Neural cell (in vitro differentiated cells): ENCODE measurements at regions not wholly inside any gene's neighbourhood (a gene's known extent, or its start where the extent isn't known, plus 50 kb on each side); places are given as distances from the start of the nearest gene placed in this dataset.

ENCODE experiments used
- H2AFZ ChIP-seq: fragments of 200-600, 300-800 bp; sonication (generic), shearing (Covaris generic); 2 replicates; pipeline ENCODE4 v1.6.0; 2014; ENCODE audit warnings: low read depth, mild to moderate bottlenecking, antibody characterized with exemption, low read length, moderate library complexity
- H3F3A ChIP-seq: fragments of 200-600 bp; shearing (Covaris generic); 2 replicates; pipeline ENCODE4 v1.6.1; 2016; ENCODE audit warnings: mild to moderate bottlenecking, moderate library complexity, mixed read lengths, antibody characterized with exemption, low read length; ENCODE audit not compliant: insufficient read depth, poor library complexity, severe bottlenecking
- H3K27ac ChIP-seq: fragments of 200-600, 300-800 bp; sonication (generic), shearing (Covaris generic); 2 replicates; pipeline ENCODE4 v1.5.1; 2014; ENCODE audit warnings: mild to moderate bottlenecking, low read length, moderate library complexity
- H3K27me3 ChIP-seq: fragments of 300-800, 200-600 bp; sonication (generic), shearing (Covaris generic); 2 replicates; pipeline ENCODE4 v1.6.0; 2014; ENCODE audit warnings: mild to moderate bottlenecking, low read depth, low read length, moderate library complexity; ENCODE audit not compliant: insufficient read depth
- H3K36me3 ChIP-seq: fragments of 300-800, 200-600 bp; sonication (generic), shearing (Covaris generic); 2 replicates; pipeline ENCODE4 v1.5.1; 2014; ENCODE audit warnings: mild to moderate bottlenecking, antibody characterized with exemption, low read length, moderate library complexity; ENCODE audit not compliant: insufficient read depth
- H3K4me2 ChIP-seq: fragments of 300-800, 200-600 bp; sonication (generic), shearing (Covaris generic); 2 replicates; pipeline ENCODE4 v1.6.0; 2014; ENCODE audit warnings: mild to moderate bottlenecking, low read length
- H3K4me3 ChIP-seq: fragments of 300-800, 200-600 bp; sonication (generic), shearing (Covaris generic); 2 replicates; pipeline ENCODE4 v1.5.1; 2014; ENCODE audit warnings: mild to moderate bottlenecking, low read length, moderate library complexity
- H3K79me2 ChIP-seq: fragments of 200-600 bp; shearing (Covaris generic); replicated peaks from 2 replicates; pipeline ENCODE4 v1.6.0; 2014; ENCODE audit warnings: mild to moderate bottlenecking, low read length, moderate library complexity; ENCODE audit not compliant: insufficient read depth
- H3K9ac ChIP-seq: fragments of 300-800, 200-600 bp; sonication (generic), shearing (Covaris generic); 2 replicates; pipeline ENCODE4 v1.6.1; 2016; ENCODE audit warnings: mild to moderate bottlenecking, low read length, mixed read lengths
- H3K9me2 ChIP-seq: fragments of 200-600 bp; shearing (Covaris generic); 2 replicates; pipeline ENCODE4 v1.6.1; 2016; ENCODE audit warnings: mild to moderate bottlenecking, low read length, mixed read lengths; ENCODE audit not compliant: insufficient read depth
- H3K9me3 ChIP-seq: fragments of 200-600, 300-800 bp; sonication (generic), shearing (Covaris generic); 2 replicates; pipeline ENCODE4 v1.6.1; 2016; ENCODE audit warnings: mild to moderate bottlenecking, mixed run types, low read length, moderate library complexity, mixed read lengths
- H4K20me1 ChIP-seq: fragments of 200-600 bp; shearing (Covaris generic); 2 replicates; pipeline ENCODE4 v1.6.1; 2016; ENCODE audit warnings: mild to moderate bottlenecking, mixed run types; ENCODE audit not compliant: insufficient read depth
- EP300 ChIP-seq: fragments of 450-650 bp; conservative IDR thresholded peaks from 2 replicates; pipeline ENCODE4 v1.6.1; 2014; ENCODE audit warnings: antibody characterized with exemption, mild to moderate bottlenecking, moderate library complexity; ENCODE audit not compliant: poor library complexity, severe bottlenecking
- EZH2 ChIP-seq: fragments of 200-600, 300-800 bp; shearing (Covaris generic), sonication (generic); IDR thresholded peaks from 2 replicates; pipeline ENCODE4 v1.6.1; 2014; ENCODE audit warnings: antibody characterized with exemption, low read length, borderline replicate concordance, mild to moderate bottlenecking; ENCODE audit not compliant: insufficient read depth, poor library complexity, severe bottlenecking
- MXI1 ChIP-seq: fragments of 450-650 bp; conservative IDR thresholded peaks from 2 replicates; pipeline ENCODE4 v1.6.1; 2014; ENCODE audit warnings: antibody characterized with exemption, mild to moderate bottlenecking; ENCODE audit not compliant: poor library complexity, severe bottlenecking
- POLR2AphosphoS5 ChIP-seq: IDR thresholded peaks from 2 replicates; pipeline ENCODE4 v1.6.1; 2012
- RAD21 ChIP-seq: fragments of 450-650 bp; conservative IDR thresholded peaks from 2 replicates; pipeline ENCODE4 v1.6.1; 2014; ENCODE audit warnings: antibody characterized with exemption, mild to moderate bottlenecking, moderate library complexity
- REST ChIP-seq: IDR thresholded peaks from 2 replicates; pipeline ENCODE4 v1.6.1; 2012; ENCODE audit warnings: borderline replicate concordance
- SMC3 ChIP-seq: fragments of 450-650 bp; conservative IDR thresholded peaks from 2 replicates; pipeline ENCODE4 v1.6.1; 2014; ENCODE audit warnings: antibody characterized with exemption, mild to moderate bottlenecking, moderate library complexity; ENCODE audit not compliant: poor library complexity
- TAF1 ChIP-seq: IDR thresholded peaks from 2 replicates; pipeline ENCODE4 v1.6.1; 2012; ENCODE audit warnings: low read depth
- TF ChIP-seq, protein P1 (sequence below): fragments of 450-650 bp; IDR thresholded peaks from 2 replicates; pipeline ENCODE4 v1.5.1; 2014; ENCODE audit warnings: antibody characterized with exemption, mild to moderate bottlenecking, moderate library complexity; ENCODE audit not compliant: poor library complexity, severe bottlenecking

GRCh38 chr22:49440931-49441330, 386.7 kb downstream of the BRD1 start:
- TF ChIP-seq EP300 (no peak), TAF1 (no peak), EZH2 (no peak), REST (no peak), RAD21 (no peak), SMC3 (no peak), POLR2AphosphoS5 (no peak), MXI1 (no peak)
- TF ChIP-seq, protein P1, sequence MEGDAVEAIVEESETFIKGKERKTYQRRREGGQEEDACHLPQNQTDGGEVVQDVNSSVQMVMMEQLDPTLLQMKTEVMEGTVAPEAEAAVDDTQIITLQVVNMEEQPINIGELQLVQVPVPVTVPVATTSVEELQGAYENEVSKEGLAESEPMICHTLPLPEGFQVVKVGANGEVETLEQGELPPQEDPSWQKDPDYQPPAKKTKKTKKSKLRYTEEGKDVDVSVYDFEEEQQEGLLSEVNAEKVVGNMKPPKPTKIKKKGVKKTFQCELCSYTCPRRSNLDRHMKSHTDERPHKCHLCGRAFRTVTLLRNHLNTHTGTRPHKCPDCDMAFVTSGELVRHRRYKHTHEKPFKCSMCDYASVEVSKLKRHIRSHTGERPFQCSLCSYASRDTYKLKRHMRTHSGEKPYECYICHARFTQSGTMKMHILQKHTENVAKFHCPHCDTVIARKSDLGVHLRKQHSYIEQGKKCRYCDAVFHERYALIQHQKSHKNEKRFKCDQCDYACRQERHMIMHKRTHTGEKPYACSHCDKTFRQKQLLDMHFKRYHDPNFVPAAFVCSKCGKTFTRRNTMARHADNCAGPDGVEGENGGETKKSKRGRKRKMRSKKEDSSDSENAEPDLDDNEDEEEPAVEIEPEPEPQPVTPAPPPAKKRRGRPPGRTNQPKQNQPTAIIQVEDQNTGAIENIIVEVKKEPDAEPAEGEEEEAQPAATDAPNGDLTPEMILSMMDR = no peak
- Histone ChIP-seq H3K9me2 (no peaks in the 10 kb centered on the region), H3K4me2 (no peak overlapping the region), H3K27ac (no peak overlapping the region), H3K9me3 (no peaks in the 10 kb centered on the region), H3K79me2 (no peaks in the 10 kb centered on the region), H3K27me3 (no peaks in the 10 kb centered on the region), H3K9ac (no peak overlapping the region), H3K4me3 (no peak overlapping the region), H3K36me3 (no peaks in the 10 kb centered on the region), H3F3A (no peaks in the 10 kb centered on the region), H2AFZ (no peak overlapping the region), H4K20me1 (no peaks in the 10 kb centered on the region)

GRCh38 chr22:49439373-49439772, 388.3 kb downstream of the BRD1 start:
- Histone ChIP-seq H3K9me2 (no peaks in the 10 kb centered on the region), H3K4me3 (no peak overlapping the region), H3K79me2 (no peaks in the 10 kb centered on the region), H3K9ac (no peak overlapping the region), H2AFZ (no peak overlapping the region), H4K20me1 (no peaks in the 10 kb centered on the region), H3K27ac (no peak overlapping the region), H3K27me3 (no peaks in the 10 kb centered on the region), H3K9me3 (no peaks in the 10 kb centered on the region), H3K36me3 (no peaks in the 10 kb centered on the region), H3K4me2 (no peak overlapping the region), H3F3A (no peaks in the 10 kb centered on the region)
- no peak for TF ChIP-seq SMC3
- TF ChIP-seq EZH2 = no peak
- TF ChIP-seq RAD21 = no peak
- TF ChIP-seq POLR2AphosphoS5 = no peak
- no peak for TF ChIP-seq REST
- TF ChIP-seq, protein P1 = no peak
- TF ChIP-seq MXI1 = no peak
- no peak for TF ChIP-seq TAF1
- TF ChIP-seq EP300 = no peak
